GM12878 (cell line): ENCODE measurements at regions not wholly inside any gene's neighbourhood (a gene's known extent, or its start where the extent isn't known, plus 50 kb on each side); places are given as distances from the start of the nearest gene placed in this dataset.

Experiments used
- ATAC-seq: fragments of 200-7000 bp; cut with Tn5 transposase; 3 replicates; pipeline ENCODE4 v1.9.1; 2020; ENCODE audit warnings: mild to moderate bottlenecking, moderate library complexity
- BruUV-seq: library from RNA; stranded (reverse); fragments of 400-500 nt; replicated peaks from 2 replicates; lab custom pipeline; 2021; lab: Mats Ljungman, UMichigan
- CTCF ChIA-PET: fragments of 300-600 bp; sonication (Branson Sonifier 250); formaldehyde crosslinking; extraction: SDS; loops from one replicate; lab custom pipeline; 2021; ENCODE audit warnings: inconsistent platforms; lab: Yijun Ruan, JAX
- POLR2A ChIA-PET: fragments of 350-600 bp; formaldehyde crosslinking; extraction: SDS; loops from one replicate; lab custom pipeline; 2021; ENCODE audit warnings: inconsistent platforms; lab: Charles Lee
- RAD21 ChIA-PET: fragments of 300-600 bp; sonication (Branson Sonifier 250); formaldehyde crosslinking; loops from one replicate; lab custom pipeline; 2023; ENCODE audit warnings: antibody characterized with exemption; ENCODE audit not compliant: unreplicated experiment; lab: Charles Lee
- SMC1A ChIA-PET: fragments of 300-600 bp; sonication (Branson Sonifier 250); formaldehyde crosslinking; loops from one replicate; lab custom pipeline; 2023; ENCODE audit not compliant: unreplicated experiment, uncharacterized antibody; lab: Charles Lee
- DNase-seq: peaks from one replicate; pipeline ENCODE4 v3.0.0-alpha.2; 2011; ENCODE audit warnings: low read depth, low spot score
- FAIRE-seq: peaks from 3 replicates; lab custom pipeline; 2011; peaks lifted over from hg19 to GRCh38; lab: Jason Lieb, UNC
- H2AFZ ChIP-seq: 2 replicates; pipeline ENCODE4 v1.6.0; 2011; ENCODE audit warnings: low read depth, low read length, control low read depth; ENCODE audit not compliant: control insufficient read depth
- H3K27ac ChIP-seq: 2 replicates; pipeline ENCODE4 v1.5.1; 2011; ENCODE audit warnings: control low read depth; ENCODE audit not compliant: control insufficient read depth, insufficient read depth
- H3K27me3 ChIP-seq, 2 experiments: replicated peaks in 1 of 2; 2 replicates each; pipeline versions ENCODE4 v1.6.0 to v1.6.1; 2011; ENCODE audit warnings: low read length in 1 of 2; ENCODE audit not compliant: control insufficient read depth in 2 of 2, insufficient read depth in 2 of 2
- H3K36me3 ChIP-seq, 2 experiments: 2 replicates each; pipeline ENCODE4 v1.5.1; 2011; ENCODE audit warnings: low read length in 1 of 2; ENCODE audit not compliant: control insufficient read depth in 2 of 2, insufficient read depth in 2 of 2
- H3K4me1 ChIP-seq: 2 replicates; pipeline ENCODE4 v1.6.1; 2011; ENCODE audit warnings: mild to moderate bottlenecking, low read length, moderate library complexity, mixed read lengths; ENCODE audit not compliant: control insufficient read depth, insufficient read depth
- H3K4me2 ChIP-seq: 2 replicates; pipeline ENCODE4 v1.6.0; 2011; ENCODE audit warnings: control low read depth; ENCODE audit not compliant: control insufficient read depth, insufficient read depth
- H3K4me3 ChIP-seq: fragments of 200-600 bp; sonication (generic); 2 replicates; pipeline ENCODE4 v1.5.1; 2016
- H3K79me2 ChIP-seq: 2 replicates; pipeline ENCODE4 v1.6.0; 2011; ENCODE audit warnings: low read length; ENCODE audit not compliant: control insufficient read depth, insufficient read depth
- H3K9ac ChIP-seq: 2 replicates; pipeline ENCODE4 v1.8.0; 2011; ENCODE audit warnings: low read length, control low read depth, mixed read lengths; ENCODE audit not compliant: control insufficient read depth, insufficient read depth
- H3K9me3 ChIP-seq: replicated peaks from 3 replicates; pipeline ENCODE4 v1.5.1; 2011; ENCODE audit warnings: mild to moderate bottlenecking, low read length; ENCODE audit not compliant: control insufficient read depth, insufficient read depth
- H4K20me1 ChIP-seq: 2 replicates; pipeline ENCODE4 v1.6.0; 2011; ENCODE audit not compliant: control insufficient read depth, insufficient read depth
- ASH2L ChIP-seq: fragments of 300-600, 200-600 bp; sonication (generic); IDR thresholded peaks from 2 replicates; pipeline ENCODE4 v1.6.1; 2017; ENCODE audit warnings: low read depth, mild to moderate bottlenecking, borderline replicate concordance
- BACH1 ChIP-seq: fragments of 450-650 bp; IDR thresholded peaks from 2 replicates; pipeline ENCODE4 v1.6.1; 2017; ENCODE audit warnings: mild to moderate bottlenecking, borderline replicate concordance
- EGR1 ChIP-seq, 2 experiments: IDR thresholded peaks; 1 replicate in 1 of 2; 2 replicates in 1 of 2; pipeline ENCODE4 v1.6.1; 2011 to 2012; ENCODE audit warnings: low read depth in 2 of 2, low read length in 2 of 2, borderline replicate concordance in 1 of 2, mild to moderate bottlenecking in 1 of 2, moderate library complexity in 1 of 2
- GABPA ChIP-seq: IDR thresholded peaks from 2 replicates; pipeline ENCODE4 v1.6.1; 2014; ENCODE audit warnings: antibody characterized with exemption, low read depth, mild to moderate bottlenecking, inconsistent platforms
- JUNB ChIP-seq: IDR thresholded peaks from 2 replicates; pipeline ENCODE4 v1.6.1; 2016; ENCODE audit warnings: antibody characterized with exemption, mild to moderate bottlenecking
- MEF2B ChIP-seq: fragments of 450-650 bp; IDR thresholded peaks from 2 replicates; pipeline ENCODE4 v1.6.1; 2018; ENCODE audit warnings: mild to moderate bottlenecking, moderate library complexity; ENCODE audit not compliant: partially characterized antibody, poor library complexity, severe bottlenecking
- MTA3 ChIP-seq: IDR thresholded peaks from 2 replicates; pipeline ENCODE4 v1.6.1; 2012; ENCODE audit warnings: low read length, inconsistent platforms, borderline replicate concordance
- MYC ChIP-seq: IDR thresholded peaks from 2 replicates; pipeline ENCODE4 v1.6.1; 2011; ENCODE audit warnings: mild to moderate bottlenecking, low read length, moderate library complexity, inconsistent platforms; ENCODE audit not compliant: insufficient read depth, insufficient replicate concordance, insufficient read length, severe bottlenecking
- NR2F1 ChIP-seq: fragments of 450-650 bp; conservative IDR thresholded peaks from 2 replicates; pipeline ENCODE4 v1.6.1; 2017; ENCODE audit warnings: mild to moderate bottlenecking
- POLR2AphosphoS5 ChIP-seq: IDR thresholded peaks from 2 replicates; pipeline ENCODE4 v1.6.1; 2011; ENCODE audit warnings: mild to moderate bottlenecking, low read length, inconsistent platforms
- SUPT20H ChIP-seq: IDR thresholded peaks from 2 replicates; pipeline ENCODE4 v1.6.1; 2011; ENCODE audit warnings: low read depth, mild to moderate bottlenecking, low read length, moderate library complexity, borderline replicate concordance; ENCODE audit not compliant: control insufficient read depth
- ZNF274 ChIP-seq: IDR thresholded peaks from one replicate; pipeline ENCODE4 v1.8.0; 2011; ENCODE audit not compliant: insufficient read length, insufficient read depth
- WGBS: methylation state at CpG from one replicate; pipeline ENCODE4 v1.1.6; 2016; ENCODE audit warnings: low lambda C conversion rate; ENCODE audit not compliant: insufficient replicate concordance, insufficient coverage; ENCODE audit errors: missing lambda C conversion rate; 5-methylcytosine and 5-hydroxymethylcytosine counted together
- in situ Hi-C: fragments of 300-500 bp; cut with MboI; formaldehyde crosslinking; loops from 9 replicates; pipeline ENCODE4 v1.14.3; 2018; ENCODE audit warnings: mixed read lengths
- intact Hi-C: fragments of 100-400 bp; cut with micrococcal nuclease; formaldehyde crosslinking; loops from one replicate; pipeline ENCODE4 v1.14.2; 2022; ENCODE audit not compliant: unreplicated experiment
- TF ChIP-seq, protein P1 (sequence below): fragments of 450-650 bp; IDR thresholded peaks from 2 replicates; pipeline ENCODE4 v1.6.1; 2017; ENCODE audit warnings: low read depth, mild to moderate bottlenecking, moderate library complexity
- TF ChIP-seq, protein P2 (sequence below): IDR thresholded peaks from 2 replicates; pipeline ENCODE4 v1.6.1; 2011; ENCODE audit warnings: borderline replicate concordance, low read depth, mild to moderate bottlenecking, moderate library complexity, mixed read lengths, low read length; ENCODE audit not compliant: insufficient read depth; ENCODE audit errors: extremely low read length
- TF ChIP-seq, protein P3 (sequence below): IDR thresholded peaks from 2 replicates; pipeline ENCODE4 v1.6.1; 2011; ENCODE audit warnings: low read depth, low read length, improper control_type of control experiment, borderline replicate concordance
- TF ChIP-seq, protein P4 (sequence below): fragments of 450-650 bp; conservative IDR thresholded peaks from 2 replicates; pipeline ENCODE4 v1.6.1; 2017; ENCODE audit warnings: mild to moderate bottlenecking, moderate library complexity

DNA sequence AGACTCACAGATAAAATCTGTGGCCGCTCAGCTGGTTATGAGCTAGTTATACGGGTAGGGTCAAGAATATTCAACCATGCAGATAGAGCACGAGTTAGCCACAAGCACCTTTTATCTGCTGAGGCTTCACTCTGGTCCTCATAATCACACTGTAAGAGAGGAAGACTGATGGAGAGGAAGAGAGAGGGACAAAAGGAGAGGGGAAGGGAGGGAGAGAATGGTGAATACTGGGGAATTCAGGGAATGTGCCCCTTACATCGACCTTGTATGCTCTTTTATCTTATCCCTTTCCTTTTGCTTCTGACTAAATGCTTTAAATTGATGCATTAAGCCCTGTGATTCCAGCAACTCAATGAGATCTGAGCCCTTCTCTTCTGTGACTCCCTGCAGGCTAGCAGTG lies 333.1 kb downstream of the DSEL start:
- FAIRE-seq: no peak
- ChIA-PET SMC1A (interaction anchor here (1.1 kb wide), 1 partner anchor 13 kb away, joined by 3 read pairs; no protein-coding TSS in a partner anchor), RAD21 (no interaction called here), CTCF (no interaction called here), POLR2A (no interaction called here)
- no peak overlapping the region for H2AFZ ChIP-seq
- no peaks in the 10 kb centered on the region for H3K79me2 ChIP-seq
- no peaks in the 10 kb centered on the region for H3K4me1 ChIP-seq
- H3K36me3 ChIP-seq: no peaks in the 10 kb centered on the region
- no TSS peak for BruUV-seq
- H4K20me1 ChIP-seq: no peaks in the 10 kb centered on the region
- H3K4me2 ChIP-seq: no peak overlapping the region
- in situ Hi-C loops: no loop called here
- ATAC-seq: no peak
- no peak overlapping the region for H3K4me3 ChIP-seq
- H3K9ac ChIP-seq: no peak overlapping the region
- DNase-seq: no peak
- TF ChIP-seq MYC: no peak
- TF ChIP-seq SUPT20H: no peak
- TF ChIP-seq, protein P1, sequence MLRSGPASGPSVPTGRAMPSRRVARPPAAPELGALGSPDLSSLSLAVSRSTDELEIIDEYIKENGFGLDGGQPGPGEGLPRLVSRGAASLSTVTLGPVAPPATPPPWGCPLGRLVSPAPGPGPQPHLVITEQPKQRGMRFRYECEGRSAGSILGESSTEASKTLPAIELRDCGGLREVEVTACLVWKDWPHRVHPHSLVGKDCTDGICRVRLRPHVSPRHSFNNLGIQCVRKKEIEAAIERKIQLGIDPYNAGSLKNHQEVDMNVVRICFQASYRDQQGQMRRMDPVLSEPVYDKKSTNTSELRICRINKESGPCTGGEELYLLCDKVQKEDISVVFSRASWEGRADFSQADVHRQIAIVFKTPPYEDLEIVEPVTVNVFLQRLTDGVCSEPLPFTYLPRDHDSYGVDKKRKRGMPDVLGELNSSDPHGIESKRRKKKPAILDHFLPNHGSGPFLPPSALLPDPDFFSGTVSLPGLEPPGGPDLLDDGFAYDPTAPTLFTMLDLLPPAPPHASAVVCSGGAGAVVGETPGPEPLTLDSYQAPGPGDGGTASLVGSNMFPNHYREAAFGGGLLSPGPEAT: no peak
- TF ChIP-seq ASH2L: no peak
- no peak for TF ChIP-seq BACH1
- no peak for TF ChIP-seq JUNB
- no peak for TF ChIP-seq GABPA
- no peak for TF ChIP-seq ZNF274
- no peak for TF ChIP-seq POLR2AphosphoS5
- TF ChIP-seq MEF2B: no peak
- no peak for TF ChIP-seq MTA3
- TF ChIP-seq EGR1 (IDR thresholded peaks at IDR 0.05; ENCODE audit: borderline replicate concordance in 1 of 2, low read depth in 2 of 2, low read length in 2 of 2): no peak
- TF ChIP-seq, protein P2, sequence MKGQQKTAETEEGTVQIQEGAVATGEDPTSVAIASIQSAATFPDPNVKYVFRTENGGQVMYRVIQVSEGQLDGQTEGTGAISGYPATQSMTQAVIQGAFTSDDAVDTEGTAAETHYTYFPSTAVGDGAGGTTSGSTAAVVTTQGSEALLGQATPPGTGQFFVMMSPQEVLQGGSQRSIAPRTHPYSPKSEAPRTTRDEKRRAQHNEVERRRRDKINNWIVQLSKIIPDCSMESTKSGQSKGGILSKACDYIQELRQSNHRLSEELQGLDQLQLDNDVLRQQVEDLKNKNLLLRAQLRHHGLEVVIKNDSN: no peak
- TF ChIP-seq, protein P3, sequence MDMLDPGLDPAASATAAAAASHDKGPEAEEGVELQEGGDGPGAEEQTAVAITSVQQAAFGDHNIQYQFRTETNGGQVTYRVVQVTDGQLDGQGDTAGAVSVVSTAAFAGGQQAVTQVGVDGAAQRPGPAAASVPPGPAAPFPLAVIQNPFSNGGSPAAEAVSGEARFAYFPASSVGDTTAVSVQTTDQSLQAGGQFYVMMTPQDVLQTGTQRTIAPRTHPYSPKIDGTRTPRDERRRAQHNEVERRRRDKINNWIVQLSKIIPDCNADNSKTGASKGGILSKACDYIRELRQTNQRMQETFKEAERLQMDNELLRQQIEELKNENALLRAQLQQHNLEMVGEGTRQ: no peak
- no peak for TF ChIP-seq NR2F1
- TF ChIP-seq, protein P4, sequence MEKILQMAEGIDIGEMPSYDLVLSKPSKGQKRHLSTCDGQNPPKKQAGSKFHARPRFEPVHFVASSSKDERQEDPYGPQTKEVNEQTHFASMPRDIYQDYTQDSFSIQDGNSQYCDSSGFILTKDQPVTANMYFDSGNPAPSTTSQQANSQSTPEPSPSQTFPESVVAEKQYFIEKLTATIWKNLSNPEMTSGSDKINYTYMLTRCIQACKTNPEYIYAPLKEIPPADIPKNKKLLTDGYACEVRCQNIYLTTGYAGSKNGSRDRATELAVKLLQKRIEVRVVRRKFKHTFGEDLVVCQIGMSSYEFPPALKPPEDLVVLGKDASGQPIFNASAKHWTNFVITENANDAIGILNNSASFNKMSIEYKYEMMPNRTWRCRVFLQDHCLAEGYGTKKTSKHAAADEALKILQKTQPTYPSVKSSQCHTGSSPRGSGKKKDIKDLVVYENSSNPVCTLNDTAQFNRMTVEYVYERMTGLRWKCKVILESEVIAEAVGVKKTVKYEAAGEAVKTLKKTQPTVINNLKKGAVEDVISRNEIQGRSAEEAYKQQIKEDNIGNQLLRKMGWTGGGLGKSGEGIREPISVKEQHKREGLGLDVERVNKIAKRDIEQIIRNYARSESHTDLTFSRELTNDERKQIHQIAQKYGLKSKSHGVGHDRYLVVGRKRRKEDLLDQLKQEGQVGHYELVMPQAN: no peak
- no peaks in the 10 kb centered on the region; a peak in 1 of 4 replicates for H3K27me3 ChIP-seq
- 18% methylated on average over 4 of the region's 4 CpGs for WGBS
- no peaks in the 10 kb centered on the region for H3K9me3 ChIP-seq
- H3K27ac ChIP-seq: no peak overlapping the region
- intact Hi-C loops: no loop called here
